ENCODE measurements at regions not wholly inside any gene's neighbourhood (a gene's known extent, or its start where the extent isn't known, plus 50 kb on each side); places are given as distances from the start of the nearest gene placed in this dataset.

- TF ChIP-seq, protein P1, sequence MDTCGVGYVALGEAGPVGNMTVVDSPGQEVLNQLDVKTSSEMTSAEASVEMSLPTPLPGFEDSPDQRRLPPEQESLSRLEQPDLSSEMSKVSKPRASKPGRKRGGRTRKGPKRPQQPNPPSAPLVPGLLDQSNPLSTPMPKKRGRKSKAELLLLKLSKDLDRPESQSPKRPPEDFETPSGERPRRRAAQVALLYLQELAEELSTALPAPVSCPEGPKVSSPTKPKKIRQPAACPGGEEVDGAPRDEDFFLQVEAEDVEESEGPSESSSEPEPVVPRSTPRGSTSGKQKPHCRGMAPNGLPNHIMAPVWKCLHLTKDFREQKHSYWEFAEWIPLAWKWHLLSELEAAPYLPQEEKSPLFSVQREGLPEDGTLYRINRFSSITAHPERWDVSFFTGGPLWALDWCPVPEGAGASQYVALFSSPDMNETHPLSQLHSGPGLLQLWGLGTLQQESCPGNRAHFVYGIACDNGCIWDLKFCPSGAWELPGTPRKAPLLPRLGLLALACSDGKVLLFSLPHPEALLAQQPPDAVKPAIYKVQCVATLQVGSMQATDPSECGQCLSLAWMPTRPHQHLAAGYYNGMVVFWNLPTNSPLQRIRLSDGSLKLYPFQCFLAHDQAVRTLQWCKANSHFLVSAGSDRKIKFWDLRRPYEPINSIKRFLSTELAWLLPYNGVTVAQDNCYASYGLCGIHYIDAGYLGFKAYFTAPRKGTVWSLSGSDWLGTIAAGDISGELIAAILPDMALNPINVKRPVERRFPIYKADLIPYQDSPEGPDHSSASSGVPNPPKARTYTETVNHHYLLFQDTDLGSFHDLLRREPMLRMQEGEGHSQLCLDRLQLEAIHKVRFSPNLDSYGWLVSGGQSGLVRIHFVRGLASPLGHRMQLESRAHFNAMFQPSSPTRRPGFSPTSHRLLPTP (IDR thresholded peaks at IDR 0.05; ENCODE audit: borderline replicate concordance, extremely low read depth, insufficient read length), result no peak
- no peak for TF ChIP-seq PURB (CRISPR knock-in tag; IDR thresholded peaks at IDR 0.05; ENCODE audit: low read depth)
- no peak for TF ChIP-seq ZNF77 (CRISPR knock-in tag; IDR thresholded peaks at IDR 0.05)
- TF ChIP-seq COPS2 (conservative IDR thresholded peaks at IDR 0.05), result no peak
- TF ChIP-seq RCOR1 (IDR thresholded peaks at IDR 0.05; ENCODE audit: borderline replicate concordance in 1 of 2, low read depth in 2 of 2, low read length in 2 of 2), result no peak
- TF ChIP-seq ZNF778 (CRISPR knock-in tag; IDR thresholded peaks at IDR 0.05), result no peak
- 0 out of 2 replicates have a peak, but pooled peaks have one; percentile 9 for TF ChIP-seq ZFX (CRISPR knock-in tag; IDR thresholded peaks at IDR 0.05)
- TF ChIP-seq NFXL1 (CRISPR knock-in tag; IDR thresholded peaks at IDR 0.05), result no peak
- no peak for TF ChIP-seq NRF1 (conservative IDR thresholded peaks at IDR 0.05 in 1 of 2, IDR thresholded peaks at IDR 0.05 in 1 of 2)
- no peak for TF ChIP-seq ZNF586 (CRISPR knock-in tag; conservative IDR thresholded peaks at IDR 0.05)
- peak; percentile 34 for TF ChIP-seq SMAD1 (IDR thresholded peaks at IDR 0.05; ENCODE audit: low read depth, low read length, partially characterized antibody)
- TF ChIP-seq C11orf30 (IDR thresholded peaks at IDR 0.05; ENCODE audit: low read depth), result no peak
- TF ChIP-seq MYBL2 (IDR thresholded peaks at IDR 0.05; ENCODE audit: low read depth), result no peak
- no peak for TF ChIP-seq MYBL2 (CRISPR knock-in tag; IDR thresholded peaks at IDR 0.05; ENCODE audit: borderline replicate concordance)
- no peak for TF ChIP-seq RBM17 (IDR thresholded peaks at IDR 0.05; ENCODE audit: borderline replicate concordance, low read depth, low read length)
- TF ChIP-seq NR3C1 (CRISPR knock-in tag; IDR thresholded peaks at IDR 0.05), result no peak
- TF ChIP-seq SMAD4 (CRISPR knock-in tag; conservative IDR thresholded peaks at IDR 0.05), result no peak
- TF ChIP-seq SREBF2 (CRISPR knock-in tag; IDR thresholded peaks at IDR 0.05), result no peak
- TF ChIP-seq, protein P2, sequence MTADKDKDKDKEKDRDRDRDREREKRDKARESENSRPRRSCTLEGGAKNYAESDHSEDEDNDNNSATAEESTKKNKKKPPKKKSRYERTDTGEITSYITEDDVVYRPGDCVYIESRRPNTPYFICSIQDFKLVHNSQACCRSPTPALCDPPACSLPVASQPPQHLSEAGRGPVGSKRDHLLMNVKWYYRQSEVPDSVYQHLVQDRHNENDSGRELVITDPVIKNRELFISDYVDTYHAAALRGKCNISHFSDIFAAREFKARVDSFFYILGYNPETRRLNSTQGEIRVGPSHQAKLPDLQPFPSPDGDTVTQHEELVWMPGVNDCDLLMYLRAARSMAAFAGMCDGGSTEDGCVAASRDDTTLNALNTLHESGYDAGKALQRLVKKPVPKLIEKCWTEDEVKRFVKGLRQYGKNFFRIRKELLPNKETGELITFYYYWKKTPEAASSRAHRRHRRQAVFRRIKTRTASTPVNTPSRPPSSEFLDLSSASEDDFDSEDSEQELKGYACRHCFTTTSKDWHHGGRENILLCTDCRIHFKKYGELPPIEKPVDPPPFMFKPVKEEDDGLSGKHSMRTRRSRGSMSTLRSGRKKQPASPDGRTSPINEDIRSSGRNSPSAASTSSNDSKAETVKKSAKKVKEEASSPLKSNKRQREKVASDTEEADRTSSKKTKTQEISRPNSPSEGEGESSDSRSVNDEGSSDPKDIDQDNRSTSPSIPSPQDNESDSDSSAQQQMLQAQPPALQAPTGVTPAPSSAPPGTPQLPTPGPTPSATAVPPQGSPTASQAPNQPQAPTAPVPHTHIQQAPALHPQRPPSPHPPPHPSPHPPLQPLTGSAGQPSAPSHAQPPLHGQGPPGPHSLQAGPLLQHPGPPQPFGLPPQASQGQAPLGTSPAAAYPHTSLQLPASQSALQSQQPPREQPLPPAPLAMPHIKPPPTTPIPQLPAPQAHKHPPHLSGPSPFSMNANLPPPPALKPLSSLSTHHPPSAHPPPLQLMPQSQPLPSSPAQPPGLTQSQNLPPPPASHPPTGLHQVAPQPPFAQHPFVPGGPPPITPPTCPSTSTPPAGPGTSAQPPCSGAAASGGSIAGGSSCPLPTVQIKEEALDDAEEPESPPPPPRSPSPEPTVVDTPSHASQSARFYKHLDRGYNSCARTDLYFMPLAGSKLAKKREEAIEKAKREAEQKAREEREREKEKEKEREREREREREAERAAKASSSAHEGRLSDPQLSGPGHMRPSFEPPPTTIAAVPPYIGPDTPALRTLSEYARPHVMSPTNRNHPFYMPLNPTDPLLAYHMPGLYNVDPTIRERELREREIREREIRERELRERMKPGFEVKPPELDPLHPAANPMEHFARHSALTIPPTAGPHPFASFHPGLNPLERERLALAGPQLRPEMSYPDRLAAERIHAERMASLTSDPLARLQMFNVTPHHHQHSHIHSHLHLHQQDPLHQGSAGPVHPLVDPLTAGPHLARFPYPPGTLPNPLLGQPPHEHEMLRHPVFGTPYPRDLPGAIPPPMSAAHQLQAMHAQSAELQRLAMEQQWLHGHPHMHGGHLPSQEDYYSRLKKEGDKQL (CRISPR knock-in tag; IDR thresholded peaks at IDR 0.05; ENCODE audit: borderline replicate concordance), result no peak
- TF ChIP-seq ZNF717 (CRISPR knock-in tag; IDR thresholded peaks at IDR 0.05), result no peak
- TF ChIP-seq ZC3H11A (IDR thresholded peaks at IDR 0.05; ENCODE audit: low read depth, low read length), result no peak
- TF ChIP-seq PCBP2 (IDR thresholded peaks at IDR 0.05; ENCODE audit: low read depth, low read length, poor library complexity, severe bottlenecking), result no peak
Measured at GRCh38 chr6:119566546-119567260, 217.1 kb upstream of the MAN1A1 start (continued).
